ENCODE measurements at regions not wholly inside any gene's neighbourhood (a gene's known extent, or its start where the extent isn't known, plus 50 kb on each side); places are given as distances from the start of the nearest gene placed in this dataset.

GRCh38 chr19:5269279-5269678, 71.3 kb downstream of the PTPRS start:
- no peak for TF ChIP-seq CTCF (conservative IDR thresholded peaks at IDR 0.05 in 1 of 2, IDR thresholded peaks at IDR 0.05 in 1 of 2; ENCODE audit: extremely low read depth in 1 of 2, insufficient read depth in 1 of 2, low read depth in 1 of 2, low read length in 2 of 2)
- TF ChIP-seq EZH2 (IDR thresholded peaks at IDR 0.05; ENCODE audit: borderline replicate concordance, low read length) = no peak

Measured in mammary epithelial cell (primary cell).